Stomach (tissue), 4 donors: ENCODE measurements at regions not wholly inside any gene's neighbourhood (a gene's known extent, or its start where the extent isn't known, plus 50 kb on each side); places are given as distances from the start of the nearest gene placed in this dataset.

Experiments
- EP300 ChIP-seq: sonication (generic); formaldehyde crosslinking; IDR thresholded peaks from one replicate; pipeline ENCODE4 v1.6.1; 2017; ENCODE audit warnings: antibody characterized with exemption
- POLR2A ChIP-seq, 4 donors: fragments of 450-650 bp; IDR thresholded peaks; one replicate each; pipeline ENCODE4 v1.6.1; 2016; ENCODE audit warnings: antibody characterized with exemption in 4 of 4, control low read depth in 2 of 4, mild to moderate bottlenecking in 1 of 4, moderate library complexity in 1 of 4

- no peak for TF ChIP-seq POLR2A (IDR thresholded peaks at IDR 0.05)
- TF ChIP-seq EP300, result no peak
These were observed 141.0 kb downstream of the OR2B2 start for GRCh38 chr6:27771235-27771634.
